Cardiac muscle cell (in vitro differentiated cells and primary cell): ENCODE measurements at regions not wholly inside any gene's neighbourhood (a gene's known extent, or its start where the extent isn't known, plus 50 kb on each side); places are given as distances from the start of the nearest gene placed in this dataset.

Experiments used
- DNase-seq, 2 donors: peaks; one replicate each; pipeline versions ENCODE4 v3.0.0 to v3.0.0-alpha.2; 2010 to 2017; ENCODE audit warnings: low read depth in 1 of 2, low spot score in 1 of 2
- H3K27ac ChIP-seq: fragments of 200-600 bp; sonication (generic); 2 replicates; pipeline ENCODE4 v1.5.1; 2016
- H3K27me3 ChIP-seq: fragments of 200-600 bp; sonication (generic); 2 replicates; pipeline ENCODE4 v1.6.0; 2016; ENCODE audit warnings: control low read depth
- H3K36me3 ChIP-seq: fragments of 200-600 bp; sonication (generic); 2 replicates; pipeline ENCODE4 v1.5.1; 2016; ENCODE audit warnings: control low read depth
- H3K4me1 ChIP-seq: fragments of 200-600 bp; sonication (generic); 2 replicates; pipeline ENCODE4 v1.8.1; 2017; ENCODE audit warnings: low read depth, mild to moderate bottlenecking, mixed run types
- H3K4me3 ChIP-seq: fragments of 200-600 bp; sonication (generic); 2 replicates; pipeline ENCODE4 v1.5.1; 2016; ENCODE audit warnings: mild to moderate bottlenecking
- H3K9me3 ChIP-seq: fragments of 200-600 bp; sonication (generic); 2 replicates; pipeline ENCODE4 v1.5.1; 2017; ENCODE audit warnings: low read depth, mild to moderate bottlenecking, control low read depth
- CTCF ChIP-seq: IDR thresholded peaks from 2 replicates; pipeline ENCODE4 v1.5.1; 2012; ENCODE audit warnings: low read depth, mild to moderate bottlenecking, low read length

- H3K27me3 ChIP-seq = no peaks in the 10 kb centered on the region
- H3K4me3 ChIP-seq = no peak overlapping the region
- H3K36me3 ChIP-seq = no peaks in the 10 kb centered on the region
- H3K9me3 ChIP-seq = no peaks in the 10 kb centered on the region
- no peaks in the 10 kb centered on the region for H3K4me1 ChIP-seq
- H3K27ac ChIP-seq = no peak overlapping the region
- DNase-seq = no peak
- no peak for TF ChIP-seq CTCF
Observed at GRCh38 chr1:30385246-30385995, 338.0 kb downstream of the MATN1 start.

GRCh38 chr1:30384286-30385245 lies 338.8 kb downstream of the MATN1 start:
- Histone ChIP-seq H3K9me3 (no peaks in the 10 kb centered on the region), H3K36me3 (no peaks in the 10 kb centered on the region), H3K4me3 (no peak overlapping the region), H3K27ac (no peak overlapping the region), H3K27me3 (no peaks in the 10 kb centered on the region), H3K4me1 (peaks cover 5% of the 10 kb centered on the region)
- no peak for TF ChIP-seq CTCF
- DNase-seq = no peak

GRCh38 chr1:30383221-30383711 lies 340.1 kb downstream of the MATN1 start:
- Histone ChIP-seq H3K4me3 (no peak overlapping the region), H3K36me3 (no peaks in the 10 kb centered on the region), H3K9me3 (no peaks in the 10 kb centered on the region), H3K27ac (no peak overlapping the region), H3K27me3 (no peaks in the 10 kb centered on the region), H3K4me1 (peaks cover 5% of the 10 kb centered on the region)
- peak in 1 of 2 donors; percentile 10 for DNase-seq
- TF ChIP-seq CTCF = no peak

GRCh38 chr1:30382496-30382895 lies 340.9 kb downstream of the MATN1 start:
- Histone ChIP-seq H3K27me3 (no peaks in the 10 kb centered on the region), H3K9me3 (no peaks in the 10 kb centered on the region), H3K27ac (no peak overlapping the region), H3K4me3 (no peak overlapping the region), H3K4me1 (peaks cover 5% of the 10 kb centered on the region), H3K36me3 (no peaks in the 10 kb centered on the region)
- DNase-seq = no peak
- no peak for TF ChIP-seq CTCF

GRCh38 chr1:30381671-30382365 lies 341.6 kb downstream of the MATN1 start:
- Histone ChIP-seq H3K36me3 (no peaks in the 10 kb centered on the region), H3K4me1 (peaks cover 5% of the 10 kb centered on the region), H3K4me3 (no peak overlapping the region), H3K27me3 (no peaks in the 10 kb centered on the region), H3K27ac (no peak overlapping the region), H3K9me3 (no peaks in the 10 kb centered on the region)
- no peak for TF ChIP-seq CTCF
- DNase-seq = no peak
